HepG2 (cell line): ENCODE measurements at regions not wholly inside any gene's neighbourhood (a gene's known extent, or its start where the extent isn't known, plus 50 kb on each side); places are given as distances from the start of the nearest gene placed in this dataset.

Experiments
- EZH2 ChIP-seq: conservative IDR thresholded peaks from 2 replicates; pipeline ENCODE4 v1.6.1; 2012; ENCODE audit warnings: mild to moderate bottlenecking, low read depth, low read length, moderate library complexity
- HIVEP1 ChIP-seq: sonication (generic); formaldehyde crosslinking; IDR thresholded peaks from 2 replicates; pipeline ENCODE4 v1.4.0; 2020; ENCODE audit warnings: mild to moderate bottlenecking, missing genetic modification reagents
- MAZ ChIP-seq, 2 experiments: sonication (generic) in 1 of 2; formaldehyde crosslinking in 1 of 2; IDR thresholded peaks; 2 replicates each; pipeline versions ENCODE4 v1.5.0 to v1.6.1; 2012 to 2020; ENCODE audit warnings: low read depth in 2 of 2, mild to moderate bottlenecking in 2 of 2, borderline replicate concordance in 1 of 2, improper control_type of control experiment in 1 of 2, low read length in 1 of 2, missing genetic modification reagents in 1 of 2, moderate library complexity in 1 of 2
- PCBP1 ChIP-seq: fragments of 200-400 bp; formaldehyde crosslinking; IDR thresholded peaks from 2 replicates; pipeline ENCODE4 v1.6.1; 2017; ENCODE audit warnings: mild to moderate bottlenecking, low read depth, low read length, borderline replicate concordance
- ZBTB33 ChIP-seq: sonication (generic); formaldehyde crosslinking; IDR thresholded peaks from 2 replicates; pipeline ENCODE4 v1.4.0; 2020; ENCODE audit warnings: missing genetic modification reagents
- ZNF558 ChIP-seq: sonication (generic); formaldehyde crosslinking; IDR thresholded peaks from 2 replicates; pipeline ENCODE4 v1.9.0; 2022; ENCODE audit warnings: mild to moderate bottlenecking, missing genetic modification reagents, borderline replicate concordance
- TF ChIP-seq, protein P1 (sequence below): fragments of 450-650 bp; IDR thresholded peaks from 2 replicates; pipeline ENCODE4 v1.6.1; 2017; ENCODE audit warnings: mild to moderate bottlenecking
- TF ChIP-seq, protein P2 (sequence below): sonication (generic); formaldehyde crosslinking; IDR thresholded peaks from 2 replicates; pipeline ENCODE4 v1.4.0; 2020; ENCODE audit warnings: missing genetic modification reagents

DNA sequence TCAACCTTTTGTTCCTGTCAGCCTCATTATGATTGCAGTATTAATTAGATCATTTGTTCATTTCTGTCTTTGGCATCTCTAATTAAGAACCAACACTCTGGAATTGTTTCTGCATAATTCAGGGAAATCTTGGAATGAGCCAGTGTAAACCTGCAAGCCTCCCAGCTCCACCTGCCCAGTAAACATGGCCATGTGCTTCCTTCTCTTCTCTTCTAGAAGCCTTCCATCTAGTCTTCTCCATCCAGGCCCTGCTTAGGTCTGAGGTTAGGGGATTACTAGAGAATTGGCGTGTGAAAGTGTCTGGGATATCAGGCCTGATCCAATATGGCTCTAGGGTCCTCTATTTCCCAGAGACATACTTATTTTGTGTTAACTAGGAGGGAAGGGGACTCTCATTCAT is 528.0 kb downstream of the AACS start:
- TF ChIP-seq ZNF558 (CRISPR knock-in tag) (no peak), PCBP1 (no peak), EZH2 (no peak), ZBTB33 (CRISPR knock-in tag) (no peak), MAZ (IDR thresholded peaks at IDR 0.05; ENCODE audit: borderline replicate concordance, low read depth, low read length) (no peak), MAZ (CRISPR knock-in tag; IDR thresholded peaks at IDR 0.05; ENCODE audit: low read depth) (no peak), HIVEP1 (CRISPR knock-in tag) (no peak)
- TF ChIP-seq, protein P1, sequence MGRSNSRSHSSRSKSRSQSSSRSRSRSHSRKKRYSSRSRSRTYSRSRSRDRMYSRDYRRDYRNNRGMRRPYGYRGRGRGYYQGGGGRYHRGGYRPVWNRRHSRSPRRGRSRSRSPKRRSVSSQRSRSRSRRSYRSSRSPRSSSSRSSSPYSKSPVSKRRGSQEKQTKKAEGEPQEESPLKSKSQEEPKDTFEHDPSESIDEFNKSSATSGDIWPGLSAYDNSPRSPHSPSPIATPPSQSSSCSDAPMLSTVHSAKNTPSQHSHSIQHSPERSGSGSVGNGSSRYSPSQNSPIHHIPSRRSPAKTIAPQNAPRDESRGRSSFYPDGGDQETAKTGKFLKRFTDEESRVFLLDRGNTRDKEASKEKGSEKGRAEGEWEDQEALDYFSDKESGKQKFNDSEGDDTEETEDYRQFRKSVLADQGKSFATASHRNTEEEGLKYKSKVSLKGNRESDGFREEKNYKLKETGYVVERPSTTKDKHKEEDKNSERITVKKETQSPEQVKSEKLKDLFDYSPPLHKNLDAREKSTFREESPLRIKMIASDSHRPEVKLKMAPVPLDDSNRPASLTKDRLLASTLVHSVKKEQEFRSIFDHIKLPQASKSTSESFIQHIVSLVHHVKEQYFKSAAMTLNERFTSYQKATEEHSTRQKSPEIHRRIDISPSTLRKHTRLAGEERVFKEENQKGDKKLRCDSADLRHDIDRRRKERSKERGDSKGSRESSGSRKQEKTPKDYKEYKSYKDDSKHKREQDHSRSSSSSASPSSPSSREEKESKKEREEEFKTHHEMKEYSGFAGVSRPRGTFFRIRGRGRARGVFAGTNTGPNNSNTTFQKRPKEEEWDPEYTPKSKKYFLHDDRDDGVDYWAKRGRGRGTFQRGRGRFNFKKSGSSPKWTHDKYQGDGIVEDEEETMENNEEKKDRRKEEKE, result no peak
- TF ChIP-seq, protein P2, sequence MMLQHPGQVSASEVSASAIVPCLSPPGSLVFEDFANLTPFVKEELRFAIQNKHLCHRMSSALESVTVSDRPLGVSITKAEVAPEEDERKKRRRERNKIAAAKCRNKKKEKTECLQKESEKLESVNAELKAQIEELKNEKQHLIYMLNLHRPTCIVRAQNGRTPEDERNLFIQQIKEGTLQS (CRISPR knock-in tag), result no peak
